ENCODE measurements at regions not wholly inside any gene's neighbourhood (a gene's known extent, or its start where the extent isn't known, plus 50 kb on each side); places are given as distances from the start of the nearest gene placed in this dataset.

DNA sequence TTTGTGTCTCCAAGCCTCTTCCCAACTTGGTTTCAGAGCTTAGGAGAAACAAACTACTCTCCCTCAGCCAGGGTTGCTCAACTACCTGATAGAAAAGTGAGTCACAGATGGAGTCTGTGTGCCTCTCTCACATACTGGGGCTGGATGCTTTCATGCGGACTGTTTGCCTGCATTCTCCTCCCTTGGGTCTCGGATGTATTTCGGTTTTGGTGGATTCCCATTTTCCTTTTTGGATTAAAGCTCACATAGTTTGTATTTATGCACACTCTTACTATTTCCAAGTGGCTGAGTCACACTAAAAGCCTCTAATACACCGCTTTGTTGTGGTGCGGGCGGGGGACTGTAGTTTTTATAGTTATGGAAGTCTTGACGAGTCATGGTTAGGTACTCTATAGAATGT, 505.4 kb downstream of the LRFN5 start:
- DNase-seq (ENCODE audit: low spot score) = no peak

DNA sequence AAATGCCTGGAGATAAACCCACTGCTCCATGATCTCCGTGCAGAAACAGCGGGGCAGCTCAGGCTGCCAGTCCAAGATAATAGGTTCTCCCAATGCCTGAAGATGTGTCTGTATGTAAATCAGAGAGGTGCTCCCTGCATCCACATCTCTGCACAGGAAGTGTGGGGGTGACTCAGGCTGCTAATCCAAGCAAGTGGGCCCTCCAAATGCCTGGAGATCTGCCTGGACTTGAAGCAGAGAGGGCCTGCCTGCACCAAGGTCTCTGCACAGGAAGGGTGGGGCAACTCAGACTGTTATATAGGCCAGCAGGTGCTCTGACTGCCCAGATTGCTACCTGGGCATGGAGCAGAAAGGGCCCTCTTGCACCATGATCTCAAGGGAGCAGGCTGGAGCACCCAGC, 504.7 kb downstream of the LRFN5 start:
- DNase-seq (ENCODE audit: low spot score) = no peak

DNA sequence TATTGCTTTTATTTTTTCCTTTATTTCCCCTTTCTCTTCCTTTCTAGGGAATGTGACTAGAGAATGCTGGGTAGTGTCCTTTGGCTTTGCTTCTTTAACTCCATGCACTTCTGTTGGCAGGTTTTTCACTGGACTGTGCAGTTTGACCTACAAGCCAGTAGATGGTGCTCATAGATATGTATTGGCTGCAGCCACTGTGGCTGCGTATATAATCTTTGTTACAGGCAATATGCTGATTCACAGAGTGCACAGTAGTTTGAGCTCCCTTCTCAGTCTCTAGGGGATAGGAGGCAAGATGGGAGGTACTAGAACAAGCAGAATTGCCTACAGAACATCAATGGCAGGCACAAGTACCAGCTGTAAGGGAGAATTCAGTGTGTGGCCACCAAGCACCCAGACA, 503.5 kb downstream of the LRFN5 start:
- no peak for DNase-seq (ENCODE audit: low spot score)

DNA sequence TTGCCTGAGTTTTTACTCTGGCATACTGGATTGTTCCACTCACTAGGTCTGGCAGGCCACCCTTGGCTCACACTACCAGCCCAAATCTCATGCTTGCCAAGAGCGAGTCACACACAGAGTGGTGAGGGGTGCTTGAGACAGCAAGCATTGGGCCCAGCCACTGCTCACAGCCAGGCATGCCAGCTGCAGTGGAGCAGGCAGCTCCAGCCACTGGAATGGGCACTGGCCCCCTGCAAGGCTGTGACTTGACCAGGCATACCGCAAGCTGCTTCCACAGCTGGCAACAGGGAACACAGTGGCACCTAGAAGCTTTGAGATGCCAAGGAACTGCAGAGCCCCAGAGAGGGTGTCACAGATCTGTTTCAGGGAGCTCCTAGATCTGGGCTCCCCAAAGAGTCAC, 488.5 kb downstream of the LRFN5 start:
- no peak for DNase-seq (ENCODE audit: low spot score)

DNA sequence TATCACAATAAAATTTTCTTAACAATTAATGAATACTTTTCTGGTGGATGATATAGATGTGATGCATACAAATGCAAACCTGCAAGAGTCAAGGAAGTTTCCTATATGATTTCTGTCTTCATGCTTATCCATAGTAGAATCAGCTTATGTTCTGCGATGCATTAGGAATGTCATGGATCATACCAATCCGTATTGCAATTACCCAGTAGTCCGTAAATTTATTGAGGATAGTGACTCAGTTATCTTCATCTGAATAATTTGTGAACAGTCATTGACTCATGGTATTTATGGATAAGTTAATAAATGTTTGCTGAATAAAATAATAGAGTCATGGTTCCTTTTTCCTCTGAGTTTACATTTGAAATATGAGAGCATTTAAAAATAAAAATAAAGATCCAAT, 483.4 kb downstream of the LRFN5 start:
- no peak for DNase-seq (ENCODE audit: low spot score)

DNA sequence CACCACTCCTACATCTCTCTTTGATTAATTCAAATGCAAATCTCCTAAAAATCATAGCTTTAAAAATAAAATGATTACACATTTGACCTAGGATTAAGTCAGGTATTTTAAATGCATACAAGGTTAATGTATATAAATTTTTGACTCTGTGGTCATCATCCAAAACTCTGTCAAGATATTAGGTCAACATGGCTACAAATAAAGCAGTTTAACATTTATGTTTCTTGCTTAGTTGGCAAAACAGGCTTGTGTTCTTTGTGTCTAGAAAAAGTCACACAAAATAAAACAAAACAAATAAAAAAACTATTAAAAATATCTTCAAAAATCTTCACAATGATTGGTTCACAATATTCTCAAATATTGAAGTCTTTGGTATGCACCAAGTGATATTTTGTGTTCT, 473.2 kb downstream of the LRFN5 start:
- DNase-seq (ENCODE audit: low spot score) = no peak

DNA sequence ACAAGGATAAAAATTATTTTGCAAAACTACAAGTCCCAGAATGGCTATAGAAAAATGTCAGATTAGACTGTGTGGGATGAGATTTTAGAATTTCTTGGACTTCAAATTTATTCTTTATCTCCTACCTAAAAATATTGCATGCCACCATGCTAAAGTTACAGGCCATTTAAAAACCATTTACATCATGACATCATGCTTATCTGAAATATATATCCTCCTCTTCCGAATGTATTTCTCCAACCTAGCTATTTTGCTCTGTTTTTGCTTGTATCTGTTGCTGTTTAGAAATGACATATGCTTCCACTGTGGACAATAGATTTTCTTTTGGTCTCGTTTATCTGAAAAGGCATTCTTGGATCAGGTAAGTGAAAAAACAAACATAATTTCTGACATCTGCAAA, 471.7 kb downstream of the LRFN5 start:
- DNase-seq (ENCODE audit: low spot score) = no peak

DNA sequence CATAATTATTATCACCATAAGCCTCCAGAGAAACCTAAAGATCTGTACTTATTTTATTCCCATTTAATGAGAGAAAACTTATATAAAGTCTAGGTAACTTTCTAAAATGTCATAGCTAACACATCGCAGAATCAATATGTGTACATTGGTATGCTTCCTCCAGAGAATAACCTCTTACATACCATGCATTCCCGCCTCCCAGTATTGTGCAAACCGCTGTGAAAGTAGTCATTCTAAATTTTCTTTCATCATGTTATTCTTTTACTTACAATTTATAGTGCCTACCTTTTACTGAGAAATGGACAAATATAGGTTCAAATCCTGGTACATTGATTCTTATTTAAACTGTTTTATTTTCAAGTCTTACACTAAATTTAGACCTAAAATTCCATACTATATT, 463.4 kb downstream of the LRFN5 start:
- DNase-seq (ENCODE audit: low spot score) = no peak

DNA sequence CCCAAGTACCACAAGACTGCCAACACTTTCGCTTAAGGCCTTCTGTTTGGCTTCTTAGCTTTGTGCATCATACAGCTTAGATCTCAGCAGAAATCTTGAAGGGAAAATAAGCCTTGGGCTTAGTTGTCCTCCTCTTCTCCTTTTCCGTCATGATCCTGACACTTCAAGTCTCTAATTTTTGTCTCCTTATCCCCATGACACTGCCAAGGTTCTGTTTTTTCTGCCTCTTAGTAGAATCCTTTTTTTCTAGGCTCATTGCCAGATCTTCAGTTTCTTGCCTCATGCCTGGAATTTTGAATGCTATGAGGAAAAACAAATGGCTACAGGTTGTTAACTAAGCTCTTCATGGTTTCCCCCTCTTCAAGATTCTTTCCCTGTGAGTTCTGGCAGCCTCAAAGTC, 450.4 kb downstream of the LRFN5 start:
- DNase-seq (ENCODE audit: low spot score) = no peak

DNA sequence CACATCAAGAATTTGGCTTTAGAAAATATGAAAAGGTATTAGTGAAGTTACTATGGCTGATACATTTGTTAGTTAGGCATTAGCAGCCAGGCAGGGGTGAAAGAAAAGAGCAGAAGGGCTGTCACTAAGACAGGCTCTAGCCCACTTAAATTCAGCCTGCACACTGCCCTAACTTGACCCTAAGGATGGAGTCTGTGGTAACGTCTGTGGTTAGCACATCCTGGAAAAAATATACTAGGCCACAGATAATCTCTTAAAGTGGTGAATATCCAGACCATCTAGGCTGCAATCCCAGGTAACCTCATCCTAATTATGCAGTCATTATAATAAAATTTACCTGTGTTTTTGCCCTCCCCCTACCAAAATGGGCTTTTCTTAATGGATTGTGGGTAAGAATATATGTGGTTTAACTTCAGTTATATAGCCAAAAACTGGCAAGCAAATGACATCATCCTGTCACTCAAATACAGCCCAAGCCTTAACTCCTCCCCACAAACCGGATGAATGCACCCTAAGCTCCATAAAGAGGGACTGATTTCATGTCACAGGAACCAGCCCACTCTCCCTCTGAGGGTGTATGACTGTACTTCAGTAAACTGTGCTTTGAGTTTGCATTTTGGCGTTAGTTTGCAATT, 440.9 kb downstream of the LRFN5 start:
- DNase-seq (ENCODE audit: low spot score) = no peak

DNA sequence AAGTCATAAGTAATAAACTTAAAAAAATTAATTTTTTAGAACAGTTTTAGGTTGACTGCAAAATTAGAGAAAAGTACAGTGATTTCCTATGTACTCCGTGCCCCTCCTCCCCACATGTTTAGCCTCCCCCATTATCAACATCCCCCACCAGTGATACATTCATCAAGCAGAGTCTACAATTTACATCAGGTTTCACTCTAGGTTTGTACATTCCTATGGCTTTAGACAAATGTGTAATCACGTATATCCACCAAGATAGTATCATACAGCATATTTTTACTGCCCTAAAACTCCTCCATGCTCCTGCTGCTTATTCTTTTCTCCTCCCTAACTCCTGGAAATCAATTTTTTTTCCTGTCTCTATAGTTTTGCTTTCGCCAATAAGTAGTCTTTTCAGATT, 438.7 kb downstream of the LRFN5 start:
- no peak for DNase-seq (ENCODE audit: low spot score)

DNA sequence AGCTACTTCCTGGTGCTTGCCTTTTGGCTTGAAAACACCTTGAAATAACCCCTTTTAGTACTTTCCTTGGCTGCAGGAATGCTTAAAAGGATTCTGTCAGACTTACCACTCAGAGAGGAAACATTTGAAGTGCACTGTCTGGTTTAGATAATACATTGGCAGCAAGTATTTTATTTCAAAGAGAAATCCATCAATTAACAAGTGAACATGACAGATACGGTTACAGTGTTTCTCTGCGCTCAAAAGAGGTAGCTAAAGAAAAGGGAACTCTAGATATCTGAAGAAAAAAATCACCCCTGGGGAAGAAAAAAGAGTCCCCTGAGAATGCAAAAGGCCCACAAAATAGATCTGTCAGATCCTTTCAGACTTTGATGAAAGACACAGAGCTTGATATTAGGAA, 421.9 kb downstream of the LRFN5 start:
- DNase-seq (ENCODE audit: low spot score) = no peak

DNA sequence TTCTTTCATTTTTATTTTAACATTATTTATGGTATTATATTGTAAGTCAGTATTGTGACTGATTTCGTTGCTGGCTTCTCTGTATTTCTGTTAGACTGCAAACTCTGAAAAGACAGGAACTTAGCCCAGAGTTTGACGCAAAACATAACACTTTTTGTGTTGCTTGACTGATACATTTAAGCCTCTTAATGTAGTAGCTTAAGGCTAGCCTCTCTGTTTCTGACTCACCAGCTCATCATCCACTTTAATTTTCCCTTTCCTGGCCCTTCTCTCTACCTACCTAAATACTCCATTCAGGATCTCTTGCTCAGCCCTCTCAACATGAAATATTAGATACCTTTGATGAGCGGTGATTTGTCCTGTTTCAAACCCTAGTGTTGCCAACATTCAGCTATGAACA, 420.6 kb downstream of the LRFN5 start:
- DNase-seq (ENCODE audit: low spot score) = no peak

DNA sequence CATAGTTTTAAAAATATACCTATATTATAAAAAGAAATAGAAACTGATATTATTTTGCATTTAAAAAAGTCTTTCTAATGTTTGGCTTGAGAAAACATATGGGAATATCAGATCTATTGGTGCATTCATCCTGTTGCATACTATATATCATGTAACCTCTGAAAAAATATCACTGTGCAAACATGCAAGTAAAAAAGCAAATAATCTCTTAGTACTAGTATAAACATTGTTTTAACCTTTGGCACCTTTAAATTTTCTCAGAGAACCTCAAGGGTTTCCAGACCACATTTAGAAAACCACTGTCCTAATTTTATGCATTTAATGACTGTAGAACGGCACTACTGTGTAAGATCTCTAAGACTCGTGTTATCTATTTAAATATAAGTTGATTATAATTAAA, 416.8 kb downstream of the LRFN5 start:
- DNase-seq (ENCODE audit: low spot score) = no peak

DNA sequence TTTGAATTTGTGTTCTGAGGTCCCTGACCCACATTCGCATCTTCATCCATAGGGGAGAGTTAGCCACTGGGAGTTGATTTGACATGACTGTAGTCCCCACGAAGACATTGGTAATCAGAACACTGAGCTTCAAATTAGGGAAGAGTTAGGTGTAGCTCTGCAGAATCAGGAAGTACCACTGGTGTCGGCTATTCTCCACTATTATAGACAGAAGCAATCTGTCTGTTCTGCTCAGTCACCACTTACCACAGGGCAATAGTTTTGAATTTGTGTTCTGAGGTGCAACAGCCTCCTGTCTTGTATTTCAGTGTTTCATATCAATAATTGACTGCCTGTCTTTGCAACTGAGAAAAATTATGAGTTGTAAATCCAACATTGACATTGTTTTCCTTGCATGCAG, 407.6 kb downstream of the LRFN5 start:
- DNase-seq (ENCODE audit: low spot score) = no peak

DNA sequence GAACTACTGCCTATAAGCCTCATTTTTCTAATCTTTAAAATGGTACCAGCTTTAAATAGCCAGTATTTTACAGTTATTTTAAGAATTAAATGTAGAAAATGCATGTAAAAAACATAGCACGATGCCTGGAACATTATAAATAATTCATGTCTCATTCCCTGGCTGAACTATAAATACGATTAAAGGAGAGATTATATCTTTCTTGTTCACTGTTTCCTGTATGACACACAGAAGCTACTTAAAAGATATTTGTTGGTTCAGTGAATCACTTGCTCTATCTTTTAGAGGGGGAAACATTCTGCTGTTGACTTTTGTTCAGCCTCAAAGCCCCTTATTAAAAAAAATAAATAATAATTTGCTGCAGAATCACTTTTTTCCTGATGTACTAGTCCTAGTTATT, 406.9 kb downstream of the LRFN5 start:
- no peak for DNase-seq (ENCODE audit: low spot score)

DNA sequence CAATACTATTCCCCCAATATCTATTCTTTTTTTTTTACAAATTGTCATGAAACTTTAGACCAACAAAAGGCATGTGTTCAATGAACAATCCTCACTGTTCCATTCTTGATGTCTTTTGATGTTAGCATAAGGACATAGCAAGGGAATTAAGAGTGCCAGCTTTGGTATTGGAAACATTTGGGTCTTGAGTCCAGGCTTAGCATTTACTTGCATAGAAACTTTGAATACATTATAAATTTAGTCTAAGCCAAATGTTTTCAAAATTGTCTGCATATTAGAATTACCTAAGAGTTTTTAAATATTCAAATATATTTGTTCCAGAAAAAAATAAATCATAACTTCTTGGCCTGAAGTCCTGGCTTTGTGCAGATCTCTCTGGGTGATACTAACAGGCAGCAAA, 406.5 kb downstream of the LRFN5 start:
- DNase-seq (ENCODE audit: low spot score) = no peak

DNA sequence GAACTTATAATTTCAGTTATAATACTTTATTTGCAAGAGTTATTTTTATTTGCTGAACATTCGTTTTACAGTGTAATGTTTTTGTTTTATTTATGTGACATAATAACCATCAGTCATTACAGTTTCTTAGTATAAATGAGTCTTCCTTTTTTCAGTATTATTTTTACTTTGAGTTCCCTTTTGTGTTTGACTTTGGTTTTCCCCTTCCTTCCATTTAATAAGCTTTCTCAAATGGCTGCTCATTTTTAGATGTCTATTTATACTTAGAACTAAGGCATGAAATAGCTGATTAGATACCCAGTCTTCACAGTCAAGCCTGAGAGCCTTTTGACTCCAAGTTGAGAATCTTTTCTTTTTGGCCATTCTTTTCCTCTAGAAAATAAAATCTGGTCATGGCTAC, 404.5 kb downstream of the LRFN5 start:
- no peak for DNase-seq (ENCODE audit: low spot score)

DNA sequence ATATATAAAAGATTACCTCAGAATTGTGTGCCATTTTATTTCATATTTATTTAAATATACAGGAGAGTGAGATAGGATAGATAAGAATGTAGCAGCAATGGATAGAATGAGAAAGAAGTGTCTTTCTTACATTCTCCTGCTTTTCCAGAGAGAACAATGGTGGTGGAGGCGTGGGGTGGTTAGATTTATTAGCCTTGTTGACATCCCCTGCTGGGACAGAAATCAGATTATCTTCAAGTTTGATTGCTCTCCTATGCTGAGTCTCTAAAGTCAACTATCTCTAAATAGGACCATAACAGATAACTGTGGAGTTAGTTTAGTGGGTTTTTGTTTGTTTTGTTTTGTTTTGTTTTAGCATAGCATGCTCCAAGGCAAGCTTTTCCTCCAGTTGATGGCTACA, 397.6 kb downstream of the LRFN5 start:
- DNase-seq (ENCODE audit: low spot score) = no peak

DNA sequence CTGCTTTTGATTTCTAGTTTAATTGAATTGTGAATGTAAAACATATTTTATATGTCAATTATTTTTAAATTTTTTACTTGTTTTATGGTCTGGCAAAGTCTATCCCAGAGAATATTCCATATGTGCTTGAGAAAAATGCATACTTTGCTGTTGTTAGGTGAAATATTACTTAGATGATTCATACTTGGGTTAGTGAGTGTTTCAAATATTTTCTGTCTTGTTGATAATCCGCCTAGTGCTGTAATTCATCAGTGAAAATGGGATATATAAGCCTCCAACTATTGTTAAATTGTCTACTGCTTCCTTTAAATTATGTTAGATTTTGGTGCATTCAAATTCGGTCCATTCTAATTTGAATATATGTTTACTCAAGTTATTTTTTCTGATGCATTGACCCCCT, 395.5 kb downstream of the LRFN5 start:
- no peak for DNase-seq (ENCODE audit: low spot score)

DNA sequence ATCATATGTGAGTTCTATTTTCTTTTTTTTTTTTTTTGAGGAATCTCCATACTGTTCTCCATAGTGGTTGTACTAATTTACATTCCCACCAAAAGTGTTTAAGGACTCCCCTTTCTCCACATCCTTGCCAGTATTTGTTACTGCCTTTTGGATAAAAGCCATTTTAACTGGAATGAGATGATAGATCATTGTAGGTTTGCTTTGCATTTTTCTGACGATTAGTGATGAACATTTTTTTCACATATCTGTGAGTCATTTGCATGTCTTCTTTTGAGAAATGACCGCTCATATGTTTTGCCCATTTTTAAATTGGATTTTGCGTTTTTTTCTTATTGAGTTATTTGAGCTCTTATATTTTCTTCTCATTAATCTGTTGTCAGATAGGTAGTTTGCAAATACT, 394.8 kb downstream of the LRFN5 start:
- no peak for DNase-seq (ENCODE audit: low spot score)

DNA sequence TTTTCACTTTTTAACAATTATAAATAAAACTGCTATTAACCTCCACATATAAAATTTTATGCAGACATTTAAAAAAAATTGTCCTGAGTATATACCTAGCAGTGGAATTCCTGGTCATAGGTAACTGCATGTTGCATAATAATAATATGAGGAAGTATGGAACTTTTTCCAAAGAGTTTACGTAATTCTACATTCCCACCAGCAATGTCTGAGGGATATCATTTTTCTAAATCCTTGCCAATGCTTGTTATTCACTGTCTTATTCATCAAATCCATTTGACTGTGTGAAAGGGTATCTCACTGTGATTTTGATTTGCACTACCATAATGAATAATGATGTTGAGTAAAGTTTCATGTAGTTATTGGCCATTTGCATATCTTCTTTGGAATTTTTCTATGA, 393.8 kb downstream of the LRFN5 start:
- no peak for DNase-seq (ENCODE audit: low spot score)

DNA sequence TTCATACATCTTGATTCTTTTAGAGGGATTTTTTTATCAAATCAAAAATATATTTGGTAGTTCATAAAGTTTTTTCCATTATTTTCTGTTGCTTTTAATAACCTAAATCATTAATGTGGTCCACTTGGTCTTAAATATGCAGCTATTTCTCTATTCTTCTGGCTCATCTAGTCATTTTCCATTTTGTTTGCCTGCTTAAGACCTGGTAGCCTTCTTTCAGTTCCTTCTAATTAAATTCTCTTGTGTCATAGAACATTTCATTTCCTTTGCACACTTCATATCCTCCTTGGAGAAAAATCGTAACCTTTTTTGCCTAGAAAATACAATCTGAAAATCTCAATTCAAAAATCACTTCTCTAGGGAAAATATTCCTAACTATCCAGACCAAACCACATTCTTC, 387.0 kb downstream of the LRFN5 start:
- DNase-seq (ENCODE audit: low spot score) = no peak

DNA sequence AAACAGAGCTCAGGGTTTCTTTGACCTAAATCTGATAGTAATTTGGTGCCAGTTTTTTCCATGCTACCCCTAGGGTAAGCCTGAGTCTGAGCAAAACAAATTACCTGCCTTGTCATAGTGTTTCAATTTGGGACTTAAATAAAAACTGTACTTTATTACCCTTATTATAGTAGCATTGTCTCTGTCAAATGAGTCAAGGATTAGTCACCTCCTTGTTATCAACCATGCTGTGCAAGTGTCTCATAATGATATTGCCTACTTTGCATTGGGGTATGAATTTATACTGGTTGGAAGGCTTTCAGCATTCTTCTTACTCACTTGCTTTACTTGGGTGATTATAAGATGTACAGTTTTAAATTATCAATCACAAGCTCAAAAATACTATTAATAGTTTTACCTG, 380.0 kb downstream of the LRFN5 start:
- DNase-seq (ENCODE audit: low spot score) = no peak

DNA sequence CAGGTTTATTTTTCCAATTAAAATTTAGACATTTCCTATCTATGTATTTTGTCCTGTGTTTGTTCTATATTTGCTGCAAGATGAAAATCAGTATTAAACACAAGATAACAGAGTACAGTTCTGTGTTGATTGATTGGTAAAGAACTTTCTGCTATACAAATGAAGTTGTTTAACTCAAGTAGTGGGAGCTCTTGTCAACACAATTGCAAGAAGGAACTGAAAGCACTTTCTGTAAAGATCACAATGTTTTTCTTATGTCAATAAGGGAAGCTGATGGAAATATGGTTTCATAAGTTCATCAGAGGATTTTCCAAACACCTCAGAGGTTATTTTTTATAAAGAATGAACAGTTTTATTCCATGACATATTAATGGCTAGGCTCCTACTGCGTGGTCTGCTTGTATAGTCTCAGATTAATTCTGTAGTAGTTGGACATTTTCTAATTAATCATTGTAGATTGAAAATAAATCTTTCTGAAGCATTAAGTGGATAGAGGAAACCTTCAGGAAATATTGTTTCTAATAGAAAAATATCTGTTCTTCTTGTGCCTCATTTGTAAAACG, 379.5 kb downstream of the LRFN5 start:
- no peak for DNase-seq (ENCODE audit: low spot score)
